GM12878 (cell line): ENCODE measurements at regions not wholly inside any gene's neighbourhood (a gene's known extent, or its start where the extent isn't known, plus 50 kb on each side); places are given as distances from the start of the nearest gene placed in this dataset.

Experiments
- BACH1 ChIP-seq: fragments of 450-650 bp; IDR thresholded peaks from 2 replicates; pipeline ENCODE4 v1.6.1; 2017; ENCODE audit warnings: mild to moderate bottlenecking, borderline replicate concordance
- BCL11A ChIP-seq: IDR thresholded peaks from 2 replicates; pipeline ENCODE4 v1.6.1; 2011; ENCODE audit warnings: low read depth, low read length
- BHLHE40 ChIP-seq, 2 experiments: fragments of 450-650 bp in 1 of 2; IDR thresholded peaks; 2 replicates each; pipeline ENCODE4 v1.6.1; 2011 to 2017; ENCODE audit warnings: low read depth in 2 of 2, borderline replicate concordance in 1 of 2, improper control_type of control experiment in 1 of 2, low read length in 1 of 2, mild to moderate bottlenecking in 1 of 2
- HDAC2 ChIP-seq: fragments of 200-600 bp; sonication (generic); IDR thresholded peaks from 2 replicates; pipeline ENCODE4 v1.6.1; 2017
- HDAC6 ChIP-seq: fragments of 200-600 bp; sonication (generic); IDR thresholded peaks from one replicate; pipeline ENCODE4 v1.8.0; 2017; ENCODE audit warnings: antibody characterized with exemption; ENCODE audit not compliant: unreplicated experiment
- KLF5 ChIP-seq: fragments of 450-650 bp; IDR thresholded peaks from 2 replicates; pipeline ENCODE4 v1.6.1; 2014; ENCODE audit warnings: mild to moderate bottlenecking; ENCODE audit not compliant: partially characterized antibody
- MTA3 ChIP-seq: IDR thresholded peaks from 2 replicates; pipeline ENCODE4 v1.6.1; 2012; ENCODE audit warnings: low read length, inconsistent platforms, borderline replicate concordance
- NFYA ChIP-seq: IDR thresholded peaks from 2 replicates; pipeline ENCODE4 v1.6.1; 2011; ENCODE audit warnings: low read depth, mild to moderate bottlenecking, low read length, improper control_type of control experiment, borderline replicate concordance
- NR2F1 ChIP-seq: fragments of 450-650 bp; conservative IDR thresholded peaks from 2 replicates; pipeline ENCODE4 v1.6.1; 2017; ENCODE audit warnings: mild to moderate bottlenecking
- PAX8 ChIP-seq: fragments of 450-650 bp; IDR thresholded peaks from 2 replicates; pipeline ENCODE4 v1.6.1; 2017; ENCODE audit warnings: mild to moderate bottlenecking, moderate library complexity
- RAD21 ChIP-seq: IDR thresholded peaks from 2 replicates; pipeline ENCODE4 v1.6.1; 2011; ENCODE audit warnings: mild to moderate bottlenecking, low read depth, low read length, moderate library complexity; ENCODE audit not compliant: insufficient read depth
- RB1 ChIP-seq: fragments of 450-650 bp; formaldehyde crosslinking; IDR thresholded peaks from 2 replicates; pipeline ENCODE4 v1.6.1; 2017; ENCODE audit warnings: mild to moderate bottlenecking, borderline replicate concordance
- SREBF2 ChIP-seq: IDR thresholded peaks from 2 replicates; pipeline ENCODE4 v1.6.1; 2012; ENCODE audit warnings: mild to moderate bottlenecking, low read length
- TCF7 ChIP-seq: IDR thresholded peaks from 2 replicates; pipeline ENCODE4 v1.6.1; 2014; ENCODE audit warnings: antibody characterized with exemption, borderline replicate concordance
- ZBED1 ChIP-seq: IDR thresholded peaks from 2 replicates; pipeline ENCODE4 v1.6.1; 2016; ENCODE audit warnings: borderline replicate concordance
- ZNF207 ChIP-seq: fragments of 450-650 bp; IDR thresholded peaks from 2 replicates; pipeline ENCODE4 v1.6.1; 2014; ENCODE audit warnings: antibody characterized with exemption, mild to moderate bottlenecking, borderline replicate concordance
- ZNF622 ChIP-seq: fragments of 450-650 bp; IDR thresholded peaks from 2 replicates; pipeline ENCODE4 v1.6.1; 2017; ENCODE audit warnings: mild to moderate bottlenecking, inconsistent platforms
- ZZZ3 ChIP-seq: IDR thresholded peaks from 2 replicates; pipeline ENCODE4 v1.6.1; 2011; ENCODE audit warnings: low read depth; ENCODE audit not compliant: control insufficient read depth, insufficient read length
- TF ChIP-seq, protein P1 (sequence below): fragments of 450-650 bp; formaldehyde crosslinking; IDR thresholded peaks from 2 replicates; pipeline ENCODE4 v1.5.0; 2022; ENCODE audit warnings: mild to moderate bottlenecking, missing genetic modification characterization
- TF ChIP-seq, protein P2 (sequence below): fragments of 450-650 bp; IDR thresholded peaks from 2 replicates; pipeline ENCODE4 v1.6.1; 2014; ENCODE audit warnings: mild to moderate bottlenecking

DNA sequence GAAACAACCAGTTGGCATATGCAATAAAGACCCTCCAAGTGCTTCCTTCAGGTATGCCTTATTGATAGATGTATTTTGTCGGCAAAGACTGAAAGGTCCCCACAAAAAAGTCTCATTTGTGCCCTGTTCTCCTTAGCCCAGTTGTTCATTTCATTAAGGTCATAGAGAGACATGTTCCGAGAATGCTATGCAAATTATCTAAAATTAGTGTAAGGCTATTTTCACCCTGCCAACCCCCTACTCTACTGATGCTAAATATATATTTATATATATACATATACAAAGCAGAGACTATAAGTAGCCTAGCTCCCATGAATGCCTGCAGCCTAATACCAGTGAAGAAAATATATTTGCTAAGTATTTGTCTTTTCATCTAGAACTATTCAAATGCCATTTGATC, 96.7 kb upstream of the ADO start (continued):
- TF ChIP-seq RB1, result no peak
- TF ChIP-seq, protein P1, sequence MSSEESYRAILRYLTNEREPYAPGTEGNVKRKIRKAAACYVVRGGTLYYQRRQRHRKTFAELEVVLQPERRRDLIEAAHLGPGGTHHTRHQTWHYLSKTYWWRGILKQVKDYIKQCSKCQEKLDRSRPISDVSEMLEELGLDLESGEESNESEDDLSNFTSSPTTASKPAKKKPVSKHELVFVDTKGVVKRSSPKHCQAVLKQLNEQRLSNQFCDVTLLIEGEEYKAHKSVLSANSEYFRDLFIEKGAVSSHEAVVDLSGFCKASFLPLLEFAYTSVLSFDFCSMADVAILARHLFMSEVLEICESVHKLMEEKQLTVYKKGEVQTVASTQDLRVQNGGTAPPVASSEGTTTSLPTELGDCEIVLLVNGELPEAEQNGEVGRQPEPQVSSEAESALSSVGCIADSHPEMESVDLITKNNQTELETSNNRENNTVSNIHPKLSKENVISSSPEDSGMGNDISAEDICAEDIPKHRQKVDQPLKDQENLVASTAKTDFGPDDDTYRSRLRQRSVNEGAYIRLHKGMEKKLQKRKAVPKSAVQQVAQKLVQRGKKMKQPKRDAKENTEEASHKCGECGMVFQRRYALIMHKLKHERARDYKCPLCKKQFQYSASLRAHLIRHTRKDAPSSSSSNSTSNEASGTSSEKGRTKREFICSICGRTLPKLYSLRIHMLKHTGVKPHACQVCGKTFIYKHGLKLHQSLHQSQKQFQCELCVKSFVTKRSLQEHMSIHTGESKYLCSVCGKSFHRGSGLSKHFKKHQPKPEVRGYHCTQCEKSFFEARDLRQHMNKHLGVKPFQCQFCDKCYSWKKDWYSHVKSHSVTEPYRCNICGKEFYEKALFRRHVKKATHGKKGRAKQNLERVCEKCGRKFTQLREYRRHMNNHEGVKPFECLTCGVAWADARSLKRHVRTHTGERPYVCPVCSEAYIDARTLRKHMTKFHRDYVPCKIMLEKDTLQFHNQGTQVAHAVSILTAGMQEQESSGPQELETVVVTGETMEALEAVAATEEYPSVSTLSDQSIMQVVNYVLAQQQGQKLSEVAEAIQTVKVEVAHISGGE (CRISPR knock-in tag), result no peak
- no peak for TF ChIP-seq ZNF622
- no peak for TF ChIP-seq HDAC2
- TF ChIP-seq MTA3, result no peak
- TF ChIP-seq TCF7, result no peak
- 0 out of 2 replicates have a peak, but pooled peaks have one; percentile 20 for TF ChIP-seq RAD21
- no peak for TF ChIP-seq NR2F1
- no peak for TF ChIP-seq KLF5
- TF ChIP-seq BACH1, result no peak
- TF ChIP-seq SREBF2, result no peak
- peak; percentile 43; the same call in 1 of the 2 replicates for TF ChIP-seq ZBED1
- TF ChIP-seq, protein P2, sequence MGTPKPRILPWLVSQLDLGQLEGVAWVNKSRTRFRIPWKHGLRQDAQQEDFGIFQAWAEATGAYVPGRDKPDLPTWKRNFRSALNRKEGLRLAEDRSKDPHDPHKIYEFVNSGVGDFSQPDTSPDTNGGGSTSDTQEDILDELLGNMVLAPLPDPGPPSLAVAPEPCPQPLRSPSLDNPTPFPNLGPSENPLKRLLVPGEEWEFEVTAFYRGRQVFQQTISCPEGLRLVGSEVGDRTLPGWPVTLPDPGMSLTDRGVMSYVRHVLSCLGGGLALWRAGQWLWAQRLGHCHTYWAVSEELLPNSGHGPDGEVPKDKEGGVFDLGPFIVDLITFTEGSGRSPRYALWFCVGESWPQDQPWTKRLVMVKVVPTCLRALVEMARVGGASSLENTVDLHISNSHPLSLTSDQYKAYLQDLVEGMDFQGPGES, result no peak
- TF ChIP-seq NFYA, result no peak
- peak; percentile 44; the same call in 1 of the 2 replicates for TF ChIP-seq BCL11A
- no peak for TF ChIP-seq ZZZ3
- no peak for TF ChIP-seq ZNF207
- TF ChIP-seq PAX8, result no peak
- no peak for TF ChIP-seq BHLHE40 (IDR thresholded peaks at IDR 0.05; ENCODE audit: borderline replicate concordance in 1 of 2, low read depth in 2 of 2, low read length in 1 of 2)
- no peak for TF ChIP-seq HDAC6
- TF ChIP-seq, all 136 proteins: peak for 16
